ENCODE measurements at regions not wholly inside any gene's neighbourhood (a gene's known extent, or its start where the extent isn't known, plus 50 kb on each side); places are given as distances from the start of the nearest gene placed in this dataset.

DNA sequence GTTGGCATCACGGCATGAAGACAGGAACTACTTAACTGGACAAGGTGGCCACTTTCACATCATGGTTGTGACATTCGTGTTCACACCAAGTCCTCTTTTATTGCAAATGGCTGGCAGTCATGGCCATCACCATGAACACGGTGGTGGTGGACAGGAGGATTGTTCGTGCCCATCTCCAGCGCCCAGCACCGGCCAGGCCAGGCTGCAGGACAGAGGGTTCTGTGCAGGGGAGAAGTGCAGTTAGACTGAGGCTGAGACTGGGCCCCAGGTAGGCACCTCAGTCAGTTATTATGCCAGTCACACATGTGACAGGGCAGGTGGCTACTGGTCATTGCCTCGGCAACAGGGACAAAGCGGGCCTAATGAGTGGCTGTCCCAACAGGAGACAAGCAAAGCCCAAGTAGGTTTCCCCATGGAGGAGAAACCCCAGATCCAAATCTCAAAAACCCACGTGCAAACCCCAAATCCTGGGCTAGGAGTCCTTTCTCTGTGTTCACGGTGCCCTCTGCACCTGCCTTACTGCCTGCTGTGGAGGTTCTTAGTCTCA, 468.1 kb upstream of the MYT1L start:
- H3K27ac Mint-ChIP-seq, result no peak overlapping the region

DNA sequence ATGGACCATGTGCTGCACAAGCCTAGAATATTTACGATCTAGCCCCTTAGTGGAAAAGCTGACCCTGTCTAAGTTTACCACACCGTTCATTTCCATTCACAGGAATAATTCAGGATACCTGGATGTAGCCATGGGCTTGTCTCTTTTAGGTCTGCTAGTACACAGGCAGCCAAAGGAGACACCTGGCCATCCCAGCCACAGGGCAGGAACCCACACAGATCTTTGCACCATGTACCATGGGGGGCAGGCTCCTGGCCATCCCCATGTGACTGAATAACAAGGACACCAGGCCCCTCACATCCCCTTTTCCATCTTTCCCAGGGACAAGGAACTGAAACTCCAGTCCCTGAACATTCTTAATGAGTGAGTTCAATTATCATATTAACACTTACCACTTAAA, 467.3 kb upstream of the MYT1L start:
- ChIA-PET CTCF (no interaction called here), POLR2A (no interaction called here)
- intact Hi-C loops (cut with micrococcal nuclease), result no loop called here
- TF ChIP-seq, protein P1, sequence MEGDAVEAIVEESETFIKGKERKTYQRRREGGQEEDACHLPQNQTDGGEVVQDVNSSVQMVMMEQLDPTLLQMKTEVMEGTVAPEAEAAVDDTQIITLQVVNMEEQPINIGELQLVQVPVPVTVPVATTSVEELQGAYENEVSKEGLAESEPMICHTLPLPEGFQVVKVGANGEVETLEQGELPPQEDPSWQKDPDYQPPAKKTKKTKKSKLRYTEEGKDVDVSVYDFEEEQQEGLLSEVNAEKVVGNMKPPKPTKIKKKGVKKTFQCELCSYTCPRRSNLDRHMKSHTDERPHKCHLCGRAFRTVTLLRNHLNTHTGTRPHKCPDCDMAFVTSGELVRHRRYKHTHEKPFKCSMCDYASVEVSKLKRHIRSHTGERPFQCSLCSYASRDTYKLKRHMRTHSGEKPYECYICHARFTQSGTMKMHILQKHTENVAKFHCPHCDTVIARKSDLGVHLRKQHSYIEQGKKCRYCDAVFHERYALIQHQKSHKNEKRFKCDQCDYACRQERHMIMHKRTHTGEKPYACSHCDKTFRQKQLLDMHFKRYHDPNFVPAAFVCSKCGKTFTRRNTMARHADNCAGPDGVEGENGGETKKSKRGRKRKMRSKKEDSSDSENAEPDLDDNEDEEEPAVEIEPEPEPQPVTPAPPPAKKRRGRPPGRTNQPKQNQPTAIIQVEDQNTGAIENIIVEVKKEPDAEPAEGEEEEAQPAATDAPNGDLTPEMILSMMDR (IDR thresholded peaks at IDR 0.05), result no peak
- Mint-ChIP-seq H3K36me3 (ENCODE audit: low read depth) (no peaks in the 10 kb centered on the region), H3K4me1 (no peaks in the 10 kb centered on the region), H3K27me3 (no peaks in the 10 kb centered on the region), H3K4me3 (no peak overlapping the region), H3K27ac (no peak overlapping the region), H3K9me3 (peaks cover 10% of the 10 kb centered on the region)
- ATAC-seq (ENCODE audit: low read depth) (no peak), DNase-seq (no peak)

More for the DNA sequence above, 468.1 kb upstream of the MYT1L start:
- intact Hi-C loops (cut with micrococcal nuclease), result no loop called here
- Mint-ChIP-seq H3K27me3 (no peaks in the 10 kb centered on the region), H3K9me3 (peaks cover 11% of the 10 kb centered on the region), H3K4me3 (no peak overlapping the region), H3K36me3 (ENCODE audit: low read depth) (no peaks in the 10 kb centered on the region), H3K4me1 (no peaks in the 10 kb centered on the region)
- POLR2A ChIA-PET, result no interaction called here
- ATAC-seq (ENCODE audit: low read depth), result no peak
- CTCF ChIA-PET, result no interaction called here
- TF ChIP-seq, protein P1 (IDR thresholded peaks at IDR 0.05), result no peak
- no peak for DNase-seq

DNA sequence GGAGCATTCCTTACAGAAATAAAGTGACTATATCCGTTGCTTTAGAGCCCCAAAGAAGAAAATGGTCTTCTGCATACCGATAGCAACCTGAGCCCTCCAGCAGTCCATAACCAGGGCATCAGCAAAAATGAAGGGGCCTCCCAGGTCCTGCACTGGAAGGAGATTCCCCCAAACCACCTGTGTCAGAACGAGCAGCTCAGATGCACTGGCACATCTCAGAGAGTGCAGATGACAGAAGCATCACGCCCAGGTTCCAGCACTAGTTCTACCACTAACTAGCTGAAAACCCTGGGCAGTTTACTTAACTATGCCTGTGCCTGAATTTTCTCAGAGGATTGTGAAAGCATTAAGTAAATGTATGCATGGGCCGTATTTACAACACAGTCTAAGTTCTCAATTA, 466.7 kb upstream of the MYT1L start:
- Mint-ChIP-seq H3K36me3 (ENCODE audit: low read depth) (no peaks in the 10 kb centered on the region), H3K27me3 (no peaks in the 10 kb centered on the region), H3K27ac (no peak overlapping the region), H3K9me3 (peaks cover 7% of the 10 kb centered on the region), H3K4me1 (no peaks in the 10 kb centered on the region), H3K4me3 (no peak overlapping the region)
- ChIA-PET CTCF (no interaction called here), POLR2A (no interaction called here)
- DNase-seq, result no peak
- intact Hi-C loops (cut with micrococcal nuclease), result no loop called here
- ATAC-seq (ENCODE audit: low read depth), result no peak
- TF ChIP-seq, protein P1 (IDR thresholded peaks at IDR 0.05), result no peak

DNA sequence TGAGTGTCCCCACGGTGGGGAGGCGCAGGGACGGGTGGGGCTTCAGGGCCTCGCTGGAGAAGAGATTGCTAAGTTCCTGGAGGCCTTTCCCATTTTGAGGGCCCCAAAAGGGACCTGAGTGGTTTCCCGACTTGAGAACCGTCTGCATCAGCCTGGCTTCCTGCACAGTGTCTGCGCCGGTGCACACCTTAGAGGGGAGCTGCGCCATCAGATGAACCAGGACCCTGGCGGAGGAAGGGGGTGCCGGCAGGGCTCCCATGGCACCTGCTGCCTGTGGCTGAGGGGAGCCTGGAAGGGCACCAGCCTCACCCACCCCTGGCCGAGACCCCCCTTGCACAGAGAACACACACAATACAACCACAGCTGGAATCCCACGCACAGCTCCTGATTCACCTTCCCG, 465.1 kb upstream of the MYT1L start:
- H3K4me3 Mint-ChIP-seq, result no peak overlapping the region
- peaks cover 2% of the 10 kb centered on the region for H3K9me3 Mint-ChIP-seq
- ChIA-PET CTCF (no interaction called here), POLR2A (no interaction called here)
- DNase-seq, result no peak
- H3K36me3 Mint-ChIP-seq (ENCODE audit: low read depth), result no peaks in the 10 kb centered on the region
- no peak for ATAC-seq (ENCODE audit: low read depth)
- no peaks in the 10 kb centered on the region for H3K27me3 Mint-ChIP-seq
- no peaks in the 10 kb centered on the region for H3K4me1 Mint-ChIP-seq
- intact Hi-C loops (cut with micrococcal nuclease), result no loop called here
- TF ChIP-seq, protein P1 (IDR thresholded peaks at IDR 0.05), result no peak
- H3K27ac Mint-ChIP-seq, result no peak overlapping the region

DNA sequence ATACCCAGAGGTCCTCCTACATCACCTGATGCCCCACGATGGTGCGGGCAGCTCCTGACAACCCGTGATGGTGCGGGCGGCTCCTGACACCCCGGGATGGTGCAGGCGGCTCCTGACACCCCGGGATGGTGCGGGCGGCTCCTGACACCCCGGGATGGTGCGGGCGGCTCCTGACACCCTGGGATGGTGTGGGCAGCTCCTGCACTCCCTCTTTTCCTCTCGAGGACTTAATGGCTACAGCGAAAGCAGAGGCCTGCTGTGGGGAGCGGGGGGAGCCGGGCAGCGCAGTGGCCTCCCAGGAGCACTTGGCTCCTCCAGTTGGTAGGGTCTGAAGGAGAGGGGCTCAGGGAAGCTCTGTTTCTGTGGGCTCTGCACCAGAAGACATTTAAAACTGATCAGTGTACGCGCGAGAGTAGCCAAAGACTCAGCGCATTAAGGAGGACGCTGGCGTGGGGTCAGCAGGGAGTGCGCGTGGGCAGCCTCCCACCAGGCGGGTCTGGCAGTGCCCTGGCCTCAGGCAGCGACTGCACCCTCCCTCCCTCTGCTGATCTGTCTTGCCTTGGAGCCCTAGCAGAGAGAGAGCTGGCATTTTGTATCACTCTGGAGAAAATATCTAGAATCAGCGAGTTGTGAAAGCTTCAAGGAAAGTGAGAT, 464.5 kb upstream of the MYT1L start:
- no peaks in the 10 kb centered on the region for H3K27me3 Mint-ChIP-seq
- POLR2A ChIA-PET, result no interaction called here
- intact Hi-C loops (cut with micrococcal nuclease), result no loop called here
- no peaks in the 10 kb centered on the region for H3K36me3 Mint-ChIP-seq (ENCODE audit: low read depth)
- no peak overlapping the region for H3K4me3 Mint-ChIP-seq
- H3K4me1 Mint-ChIP-seq, result no peaks in the 10 kb centered on the region
- no peak overlapping the region for H3K27ac Mint-ChIP-seq
- TF ChIP-seq, protein P1 (IDR thresholded peaks at IDR 0.05), result no peak
- no peak for ATAC-seq (ENCODE audit: low read depth)
- DNase-seq, result no peak
- CTCF ChIA-PET, result no interaction called here
- H3K9me3 Mint-ChIP-seq, result no peaks in the 10 kb centered on the region
